Stimulated activated effector memory CD8-positive, alpha-beta T cell treated with anti-CD3 and anti-CD28 coated beads, Interleukin-12 subunit alpha, Interleukin-12 subunit beta, amount 100 ng/mL, for 72 hours (primary cell): ENCODE measurements at regions not wholly inside any gene's neighbourhood (a gene's known extent, or its start where the extent isn't known, plus 50 kb on each side); places are given as distances from the start of the nearest gene placed in this dataset.
A peak's percentile ranks its signal among the peaks of the same experiment; 100 is the strongest.

ENCODE experiments used
- ATAC-seq: fragments of 150-1000 bp; cut with Tn5 transposase; 2 replicates; pipeline ENCODE4 v1.10.0; 2021
- DNase-seq, 2 donors: peaks; one replicate each; pipeline ENCODE4 v3.0.0; 2021 to 2022; ENCODE audit warnings: low spot score in 2 of 2
- H3K27ac Mint-ChIP-seq: one replicate; pipeline ENCODE4 v1.8.0; 2022; ENCODE audit warnings: mild to moderate bottlenecking, mixed read lengths
- H3K36me3 Mint-ChIP-seq: one replicate; pipeline ENCODE4 v1.8.0; 2022; ENCODE audit warnings: mild to moderate bottlenecking, mixed read lengths
- H3K4me1 Mint-ChIP-seq: one replicate; pipeline ENCODE4 v1.8.0; 2022; ENCODE audit warnings: mixed read lengths
- H3K4me3 Mint-ChIP-seq: one replicate; pipeline ENCODE4 v1.8.0; 2022; ENCODE audit warnings: mild to moderate bottlenecking, mixed read lengths
- H3K9me3 Mint-ChIP-seq: one replicate; pipeline ENCODE4 v1.8.0; 2022; ENCODE audit warnings: mixed read lengths

GRCh38 chr1:86296305-86297205 lies 99.6 kb downstream of the ODF2L start:
- DNase-seq = no peak
- Mint-ChIP-seq H3K27ac (no peak overlapping the region), H3K4me1 (no peaks in the 10 kb centered on the region), H3K36me3 (no peaks in the 10 kb centered on the region), H3K4me3 (no peak overlapping the region), H3K9me3 (peaks cover 27% of the 10 kb centered on the region)
- no peak for ATAC-seq

DNA sequence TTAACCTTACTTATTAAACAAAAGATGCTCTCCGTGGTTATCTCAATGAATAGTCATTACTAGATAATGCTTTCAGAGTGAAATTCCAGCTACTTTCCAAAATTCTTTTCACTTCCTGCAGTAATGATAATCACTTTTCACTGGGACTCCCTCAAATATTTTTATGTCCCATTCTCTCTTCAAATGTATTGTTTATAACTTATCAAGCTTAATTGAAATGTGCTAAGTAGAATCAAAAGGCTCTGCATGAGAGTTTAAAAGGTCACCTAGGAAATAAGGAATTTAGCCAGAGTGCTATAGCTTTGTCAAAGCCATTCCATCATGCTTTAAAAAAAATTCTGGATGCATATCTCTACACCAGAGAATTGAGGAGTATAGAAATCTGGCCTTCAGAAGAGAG lies 106.4 kb downstream of the ODF2L start:
- ATAC-seq (no peak), DNase-seq (no peak)
- Mint-ChIP-seq H3K4me3 (no peak overlapping the region), H3K4me1 (no peaks in the 10 kb centered on the region), H3K9me3 (peaks cover 7% of the 10 kb centered on the region), H3K36me3 (no peaks in the 10 kb centered on the region), H3K27ac (no peak overlapping the region)

DNA sequence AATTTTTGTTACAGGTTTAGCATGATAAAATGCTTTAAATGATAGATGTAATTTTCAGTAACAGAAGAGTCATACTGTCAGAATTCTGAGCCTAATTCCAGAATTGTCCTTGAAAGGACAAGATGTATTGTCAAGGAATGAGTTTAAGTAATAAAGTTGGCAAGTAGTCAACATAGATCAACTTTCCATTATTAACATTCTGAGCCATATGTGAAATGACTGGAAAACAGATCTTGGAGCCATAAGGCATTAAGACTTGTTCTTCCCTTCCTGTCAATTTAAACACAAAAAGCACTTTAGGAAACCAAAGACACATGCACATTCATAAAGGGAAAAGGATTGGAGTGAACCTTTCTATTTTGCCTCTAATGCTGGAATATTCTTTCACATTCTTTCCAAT lies 107.0 kb downstream of the ODF2L start:
- H3K4me1 Mint-ChIP-seq = no peaks in the 10 kb centered on the region
- no peak for DNase-seq
- H3K36me3 Mint-ChIP-seq = no peaks in the 10 kb centered on the region
- peaks cover 6% of the 10 kb centered on the region for H3K9me3 Mint-ChIP-seq
- no peak for ATAC-seq
- no peak overlapping the region for H3K4me3 Mint-ChIP-seq
- no peak overlapping the region for H3K27ac Mint-ChIP-seq

DNA sequence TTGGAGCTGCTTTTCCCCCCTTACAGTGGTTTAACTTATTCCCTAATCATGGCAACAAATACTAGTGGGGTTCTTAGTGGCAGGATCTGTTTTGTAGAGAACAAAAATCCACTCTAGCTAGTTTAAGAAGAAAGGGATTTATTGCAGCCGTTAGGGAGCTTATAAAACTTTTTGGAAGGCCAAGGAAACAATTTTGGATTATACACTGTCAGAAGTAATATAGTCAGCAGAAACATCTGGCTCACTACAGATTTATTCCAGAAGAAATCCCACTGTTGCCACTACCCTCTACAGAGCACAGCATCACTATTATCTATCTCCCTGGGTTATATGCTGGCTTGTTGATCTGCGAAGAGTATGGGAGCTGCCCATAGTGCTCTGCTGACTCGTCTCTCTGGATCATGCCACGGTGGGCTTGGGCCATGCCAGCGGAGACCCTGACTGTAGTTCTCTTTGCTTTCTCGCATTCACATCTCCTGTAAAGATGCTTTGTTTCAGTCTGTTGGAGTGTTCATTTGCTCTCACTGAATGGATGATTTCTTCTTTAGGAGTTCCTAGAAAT lies 107.5 kb downstream of the ODF2L start:
- no peak overlapping the region for H3K27ac Mint-ChIP-seq
- peaks cover 4% of the 10 kb centered on the region for H3K9me3 Mint-ChIP-seq
- no peak overlapping the region for H3K4me3 Mint-ChIP-seq
- DNase-seq (no peak), ATAC-seq (no peak)
- no peaks in the 10 kb centered on the region for H3K4me1 Mint-ChIP-seq
- H3K36me3 Mint-ChIP-seq = no peaks in the 10 kb centered on the region

- Mint-ChIP-seq H3K4me3 (no peak overlapping the region), H3K27ac (no peak overlapping the region), H3K4me1 (no peaks in the 10 kb centered on the region), H3K36me3 (no peaks in the 10 kb centered on the region), H3K9me3 (no peaks in the 10 kb centered on the region)
- ATAC-seq = no peak
- DNase-seq = no peak
These were observed 110.3 kb downstream of the ODF2L start for GRCh38 chr1:86285796-86286195.

- Mint-ChIP-seq H3K36me3 (no peaks in the 10 kb centered on the region), H3K27ac (no peak overlapping the region), H3K4me3 (no peak overlapping the region), H3K4me1 (no peaks in the 10 kb centered on the region), H3K9me3 (no peaks in the 10 kb centered on the region)
- ATAC-seq (no peak), DNase-seq (no peak)
These were observed 113.5 kb downstream of the ODF2L start for GRCh38 chr1:86282611-86283010.

- peak; percentile 16 for ATAC-seq
- H3K9me3 Mint-ChIP-seq = no peaks in the 10 kb centered on the region
- H3K4me3 Mint-ChIP-seq = no peak overlapping the region
- H3K36me3 Mint-ChIP-seq = no peaks in the 10 kb centered on the region
- no peaks in the 10 kb centered on the region for H3K4me1 Mint-ChIP-seq
- no peak for DNase-seq
- H3K27ac Mint-ChIP-seq = no peak overlapping the region
These were observed 118.2 kb downstream of the ODF2L start for GRCh38 chr1:86277936-86278335.

DNA sequence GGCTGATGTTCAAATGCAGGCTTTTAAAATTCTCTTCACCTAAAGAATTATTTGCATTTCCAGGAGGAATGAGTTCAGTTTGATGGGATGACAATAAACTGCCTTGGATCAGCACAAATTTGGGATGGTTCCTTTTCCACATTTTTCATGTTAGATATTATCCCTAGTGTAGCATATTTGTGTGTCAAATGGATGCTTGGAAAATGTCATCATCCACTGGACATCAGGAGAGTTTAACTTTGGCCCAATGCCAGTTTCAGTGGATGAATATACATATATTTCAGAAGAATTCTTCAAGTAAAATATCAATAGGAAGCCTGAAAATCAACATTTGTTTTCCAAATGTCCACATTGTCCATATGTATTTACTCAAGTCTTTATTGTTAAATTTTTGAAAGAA lies 116.5 kb upstream of the COL24A1 start:
- H3K4me3 Mint-ChIP-seq = no peak overlapping the region
- DNase-seq (no peak), ATAC-seq (no peak)
- H3K27ac Mint-ChIP-seq = no peak overlapping the region
- no peaks in the 10 kb centered on the region for H3K4me1 Mint-ChIP-seq
- H3K36me3 Mint-ChIP-seq = no peaks in the 10 kb centered on the region
- H3K9me3 Mint-ChIP-seq = no peaks in the 10 kb centered on the region

DNA sequence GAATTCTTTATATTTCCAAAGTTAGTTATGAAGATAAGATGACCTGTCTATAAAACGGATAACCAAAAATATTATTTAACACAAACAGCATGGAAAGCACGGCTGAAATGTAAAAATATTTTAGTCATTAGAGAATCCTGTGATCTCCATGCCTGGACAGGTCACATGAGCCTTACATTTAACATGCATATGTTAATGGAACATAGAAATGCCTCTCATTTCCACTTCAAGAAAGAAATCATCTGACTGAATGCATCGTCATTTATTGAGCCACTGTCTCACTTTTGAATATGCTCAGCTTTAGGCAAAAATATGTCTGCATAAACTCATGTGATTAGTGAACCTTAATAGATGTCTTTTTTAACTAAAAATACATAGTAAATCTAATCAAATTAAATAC lies 115.5 kb upstream of the COL24A1 start:
- no peaks in the 10 kb centered on the region for H3K4me1 Mint-ChIP-seq
- DNase-seq = no peak

GRCh38 chr1:86271046-86271445 lies 114.5 kb upstream of the COL24A1 start:
- H3K9me3 Mint-ChIP-seq = no peaks in the 10 kb centered on the region
- no peak overlapping the region for H3K4me3 Mint-ChIP-seq
- DNase-seq (no peak), ATAC-seq (no peak)
- no peak overlapping the region for H3K27ac Mint-ChIP-seq
- no peaks in the 10 kb centered on the region for H3K36me3 Mint-ChIP-seq
- no peaks in the 10 kb centered on the region for H3K4me1 Mint-ChIP-seq

More for the DNA sequence above, 115.5 kb upstream of the COL24A1 start:
- no peaks in the 10 kb centered on the region for H3K9me3 Mint-ChIP-seq
- H3K4me3 Mint-ChIP-seq = no peak overlapping the region
- no peak overlapping the region for H3K27ac Mint-ChIP-seq
- H3K36me3 Mint-ChIP-seq = no peaks in the 10 kb centered on the region
- no peak for ATAC-seq

DNA sequence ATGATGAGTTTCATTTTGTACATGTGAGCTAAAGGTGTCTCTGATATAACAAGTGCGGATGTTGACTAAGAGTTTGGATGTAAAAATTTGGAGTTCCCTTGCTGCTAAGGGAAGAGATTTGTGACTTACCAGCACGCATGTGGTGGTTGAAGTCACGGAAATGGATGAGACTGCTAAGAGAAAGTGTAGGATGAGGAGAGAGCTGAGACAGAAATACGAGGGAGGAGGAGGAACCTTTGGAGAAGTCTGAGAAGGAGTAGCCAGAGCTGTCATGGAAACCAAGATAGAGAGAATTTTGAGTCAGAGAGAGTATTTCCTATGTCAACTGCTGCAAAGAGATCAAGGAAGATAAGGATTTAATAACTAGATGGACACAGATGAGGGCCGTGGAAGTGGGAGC lies 106.5 kb upstream of the COL24A1 start:
- no peak overlapping the region for H3K4me3 Mint-ChIP-seq
- H3K9me3 Mint-ChIP-seq = peaks cover 2% of the 10 kb centered on the region
- H3K4me1 Mint-ChIP-seq = no peaks in the 10 kb centered on the region
- DNase-seq (no peak), ATAC-seq (no peak)
- no peaks in the 10 kb centered on the region for H3K36me3 Mint-ChIP-seq
- H3K27ac Mint-ChIP-seq = no peak overlapping the region

- ATAC-seq = no peak
- no peak for DNase-seq
- Mint-ChIP-seq H3K36me3 (no peaks in the 10 kb centered on the region), H3K4me1 (no peaks in the 10 kb centered on the region), H3K27ac (no peak overlapping the region), H3K4me3 (no peak overlapping the region), H3K9me3 (peaks cover 2% of the 10 kb centered on the region)
These were observed 103.9 kb upstream of the COL24A1 start for GRCh38 chr1:86260476-86260875.

- no peak for DNase-seq
- no peaks in the 10 kb centered on the region for H3K4me1 Mint-ChIP-seq
- no peak for ATAC-seq
- no peak overlapping the region for H3K27ac Mint-ChIP-seq
- H3K4me3 Mint-ChIP-seq = no peak overlapping the region
- no peaks in the 10 kb centered on the region for H3K36me3 Mint-ChIP-seq
- H3K9me3 Mint-ChIP-seq = peaks cover 2% of the 10 kb centered on the region
These were observed 102.8 kb upstream of the COL24A1 start for GRCh38 chr1:86259390-86259789.

DNA sequence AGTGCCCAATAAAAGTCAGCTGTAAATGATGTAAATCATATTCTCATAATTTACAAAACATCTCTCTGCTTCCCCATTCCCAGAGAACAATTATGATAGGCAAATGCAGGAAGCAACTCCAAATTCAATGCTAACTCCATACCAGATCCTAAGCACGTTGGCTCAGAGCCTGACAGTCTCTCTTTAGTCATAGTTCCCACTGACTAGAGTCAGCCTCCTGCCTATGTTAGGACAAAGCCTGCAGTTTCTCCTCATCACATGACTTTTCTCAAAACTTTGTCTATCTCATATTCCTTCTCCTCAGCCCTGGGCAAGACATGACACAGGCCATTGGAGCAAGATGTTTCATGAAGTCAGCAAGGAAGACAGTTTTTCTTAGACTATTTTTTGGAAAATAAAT lies 101.5 kb upstream of the COL24A1 start:
- Mint-ChIP-seq H3K4me3 (no peak overlapping the region), H3K9me3 (peaks cover 2% of the 10 kb centered on the region), H3K4me1 (no peaks in the 10 kb centered on the region), H3K36me3 (no peaks in the 10 kb centered on the region), H3K27ac (no peak overlapping the region)
- DNase-seq (no peak), ATAC-seq (no peak)

DNA sequence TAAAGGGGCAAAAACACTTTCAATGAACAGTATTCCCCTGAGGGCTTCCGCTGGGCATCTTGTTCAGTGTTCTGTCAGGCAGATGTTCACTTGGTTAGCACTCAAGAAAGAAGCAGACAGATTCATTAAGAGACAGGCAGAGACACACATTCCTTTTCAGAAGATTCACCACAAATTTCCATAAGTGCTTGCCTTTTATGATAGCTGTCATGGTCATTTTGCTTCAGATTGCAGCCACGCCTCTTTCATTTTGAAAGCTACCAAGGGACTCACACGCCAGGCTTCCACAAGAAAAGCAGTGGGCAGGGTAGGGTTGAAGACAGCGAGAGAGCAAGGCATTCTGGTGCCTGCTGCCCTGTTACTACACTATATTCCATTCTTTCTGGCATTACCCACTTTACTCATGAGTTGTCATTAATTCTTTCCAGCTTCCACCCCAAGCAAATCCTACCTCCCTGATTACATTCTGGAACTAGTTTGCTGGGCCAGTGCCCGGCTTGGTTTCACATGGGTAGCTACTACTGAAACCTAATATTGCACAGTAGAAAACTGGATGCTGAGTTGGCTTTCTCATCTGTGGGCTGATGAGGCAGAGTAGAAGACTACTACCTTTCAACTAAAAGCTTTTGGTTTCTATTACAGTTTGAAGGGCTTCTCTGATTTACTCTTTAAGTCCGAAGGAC lies 91.2 kb upstream of the COL24A1 start:
- no peaks in the 10 kb centered on the region for H3K4me1 Mint-ChIP-seq
- H3K27ac Mint-ChIP-seq = no peak overlapping the region
- H3K4me3 Mint-ChIP-seq = no peak overlapping the region
- DNase-seq (no peak), ATAC-seq (no peak)
- no peaks in the 10 kb centered on the region for H3K36me3 Mint-ChIP-seq
- no peaks in the 10 kb centered on the region for H3K9me3 Mint-ChIP-seq
